ENCODE measurements at regions not wholly inside any gene's neighbourhood (a gene's known extent, or its start where the extent isn't known, plus 50 kb on each side); places are given as distances from the start of the nearest gene placed in this dataset.

DNA sequence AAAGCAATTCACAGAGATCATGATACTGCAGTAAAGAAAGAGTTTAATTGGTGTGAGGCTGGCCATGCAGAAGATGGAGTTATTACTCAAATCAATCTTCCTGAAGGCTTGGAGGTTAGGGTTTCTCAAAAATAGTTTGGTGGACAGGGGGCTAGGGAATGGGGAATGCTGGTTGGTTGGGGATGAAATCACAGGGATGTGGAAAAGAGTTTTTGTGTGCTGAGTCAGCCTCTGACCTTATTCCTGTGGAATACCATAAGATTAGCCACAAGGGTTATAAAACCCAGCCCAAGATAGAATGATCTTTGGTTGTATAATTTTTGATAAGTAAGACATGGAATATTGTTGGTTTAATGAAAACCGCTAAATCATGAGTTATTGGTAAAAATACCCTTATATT, 764.3 kb downstream of the TYW1 start:
- Histone ChIP-seq H3K36me3 (ENCODE audit: insufficient read depth, low read length) (no peaks in the 10 kb centered on the region), H3K4me1 (ENCODE audit: insufficient read depth, low read length) (no peaks in the 10 kb centered on the region), H3K27ac (ENCODE audit: low read depth, low read length) (no peak overlapping the region), H3K4me3 (ENCODE audit: low read length in 2 of 2) (no peak overlapping the region), H3K27me3 (ENCODE audit: insufficient read depth, low read length) (no peaks in the 10 kb centered on the region), H3K9me3 (ENCODE audit: control insufficient read depth in 1 of 2, low read length in 2 of 2) (no peaks in the 10 kb centered on the region)
- H3K27me3 Mint-ChIP-seq: no peaks in the 10 kb centered on the region
- H3K4me1 Mint-ChIP-seq: no peaks in the 10 kb centered on the region
- CTCF ChIA-PET (ENCODE audit: partially characterized antibody): no interaction called here
- intact Hi-C loops (cut with micrococcal nuclease): no loop called here
- DNase-seq: no peak
- peaks cover 0 to 14% (median 7%) of the 10 kb centered on the region in 8 donors for H3K9me3 Mint-ChIP-seq
- POLR2A ChIA-PET (ENCODE audit: partially characterized antibody): no interaction called here
- no peaks in the 10 kb centered on the region for H3K36me3 Mint-ChIP-seq
- no peak overlapping the region for H3K27ac Mint-ChIP-seq
- no peak overlapping the region for H3K4me3 Mint-ChIP-seq

DNA sequence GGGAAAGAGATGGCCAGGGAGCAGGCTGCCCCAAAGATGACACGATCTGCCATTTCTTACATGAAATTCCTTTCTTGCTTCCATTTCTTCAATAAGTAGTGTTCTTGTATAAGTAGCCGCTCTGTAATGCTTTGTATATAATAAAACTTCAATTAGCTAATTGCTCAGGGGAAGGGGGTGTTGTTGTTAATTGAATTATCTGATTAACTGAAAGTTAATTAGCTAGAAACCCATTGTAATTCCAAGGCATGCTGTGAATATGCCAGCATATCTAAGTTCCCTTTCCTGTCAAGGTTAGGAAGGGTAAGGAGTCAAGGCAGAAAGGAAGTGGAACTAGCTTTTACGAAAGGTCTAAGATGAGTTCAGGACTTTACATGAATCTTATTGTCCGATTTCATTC, 765.9 kb downstream of the TYW1 start:
- Histone ChIP-seq H3K27ac (ENCODE audit: low read depth, low read length) (no peak overlapping the region), H3K36me3 (ENCODE audit: insufficient read depth, low read length) (no peaks in the 10 kb centered on the region), H3K27me3 (ENCODE audit: insufficient read depth, low read length) (no peaks in the 10 kb centered on the region), H3K4me3 (ENCODE audit: low read length in 2 of 2) (no peak overlapping the region), H3K9me3 (ENCODE audit: control insufficient read depth in 1 of 2, low read length in 2 of 2) (peaks cover 0 to 3% of the 10 kb centered on the region in 2 donors), H3K4me1 (ENCODE audit: insufficient read depth, low read length) (no peaks in the 10 kb centered on the region)
- intact Hi-C loops (cut with micrococcal nuclease): no loop called here
- Mint-ChIP-seq H3K4me3 (no peak overlapping the region), H3K9me3 (peaks cover 2 to 19% (median 6%) of the 10 kb centered on the region in 8 donors), H3K4me1 (no peaks in the 10 kb centered on the region), H3K27ac (no peak overlapping the region), H3K27me3 (no peaks in the 10 kb centered on the region), H3K36me3 (no peaks in the 10 kb centered on the region)
- ChIA-PET POLR2A (ENCODE audit: partially characterized antibody) (no interaction called here), CTCF (ENCODE audit: partially characterized antibody) (no interaction called here)
- DNase-seq: no peak

DNA sequence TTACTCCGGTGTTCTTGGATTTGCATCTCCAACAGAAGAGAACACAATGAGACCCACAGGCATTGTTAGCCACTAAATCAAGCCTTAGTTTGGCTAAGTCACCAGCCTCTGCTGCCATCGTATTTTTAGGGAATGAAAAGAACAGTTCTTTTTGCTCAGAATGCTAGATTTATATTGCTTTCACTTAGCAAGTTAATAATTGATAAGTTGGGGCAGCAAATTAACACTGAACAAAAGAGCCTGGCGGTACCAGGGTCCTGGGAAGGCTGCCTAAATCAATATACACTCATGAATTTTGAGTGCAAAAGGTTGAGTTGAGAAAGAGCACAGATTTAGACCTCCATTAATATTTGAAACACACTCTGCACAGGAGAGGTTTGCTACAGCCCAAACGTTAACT, 767.7 kb downstream of the TYW1 start:
- Mint-ChIP-seq H3K4me3 (no peak overlapping the region), H3K27me3 (no peaks in the 10 kb centered on the region), H3K4me1 (no peaks in the 10 kb centered on the region), H3K9me3 (peaks cover 2 to 14% (median 6%) of the 10 kb centered on the region in 8 donors), H3K27ac (no peak overlapping the region), H3K36me3 (no peaks in the 10 kb centered on the region)
- CTCF ChIA-PET (ENCODE audit: partially characterized antibody): no interaction called here
- H3K4me3 ChIP-seq (ENCODE audit: low read length in 2 of 2): no peak overlapping the region
- POLR2A ChIA-PET (ENCODE audit: partially characterized antibody): no interaction called here
- no peaks in the 10 kb centered on the region for H3K27me3 ChIP-seq (ENCODE audit: insufficient read depth, low read length)
- no peak for DNase-seq
- intact Hi-C loops (cut with micrococcal nuclease): no loop called here
- H3K36me3 ChIP-seq (ENCODE audit: insufficient read depth, low read length): no peaks in the 10 kb centered on the region
- no peak overlapping the region for H3K27ac ChIP-seq (ENCODE audit: low read depth, low read length)
- no peaks in the 10 kb centered on the region for H3K4me1 ChIP-seq (ENCODE audit: insufficient read depth, low read length)
- H3K9me3 ChIP-seq (ENCODE audit: control insufficient read depth in 1 of 2, low read length in 2 of 2): peaks cover 0 to 3% of the 10 kb centered on the region in 2 donors

DNA sequence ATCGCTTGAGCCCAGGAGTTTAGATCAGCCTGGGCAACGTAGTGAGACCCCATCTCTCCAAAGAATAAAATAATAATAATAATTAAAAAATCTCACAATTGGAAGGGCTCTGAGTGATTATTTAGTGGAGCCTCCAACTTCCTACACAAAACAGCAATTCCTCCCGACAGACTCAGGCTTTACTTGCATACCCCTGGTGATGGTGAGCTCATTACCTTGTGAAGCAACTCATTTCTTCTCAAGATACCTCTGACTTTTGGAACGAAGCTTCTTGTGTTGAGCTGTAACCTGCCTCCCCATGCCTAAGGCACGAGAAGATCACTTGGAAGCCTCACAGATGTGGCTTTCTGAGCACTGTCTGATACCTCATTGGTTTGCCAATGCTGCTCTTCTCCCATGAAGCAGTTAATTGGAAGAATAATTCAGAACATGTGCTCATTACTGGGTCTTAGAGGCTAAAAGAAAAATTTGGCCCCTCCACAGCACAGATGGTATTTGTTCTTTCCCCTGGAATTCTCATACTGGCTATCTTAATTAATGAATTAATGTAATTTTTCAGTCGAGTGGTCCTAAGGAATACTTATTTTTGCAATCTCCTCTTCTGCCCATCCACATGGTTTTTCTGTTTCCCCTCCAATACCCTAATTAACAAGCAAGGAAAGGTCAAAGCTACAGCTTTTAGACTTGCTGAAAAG, 769.0 kb downstream of the TYW1 start:
- H3K4me1 Mint-ChIP-seq: no peaks in the 10 kb centered on the region
- H3K4me3 Mint-ChIP-seq: no peak overlapping the region

DNA sequence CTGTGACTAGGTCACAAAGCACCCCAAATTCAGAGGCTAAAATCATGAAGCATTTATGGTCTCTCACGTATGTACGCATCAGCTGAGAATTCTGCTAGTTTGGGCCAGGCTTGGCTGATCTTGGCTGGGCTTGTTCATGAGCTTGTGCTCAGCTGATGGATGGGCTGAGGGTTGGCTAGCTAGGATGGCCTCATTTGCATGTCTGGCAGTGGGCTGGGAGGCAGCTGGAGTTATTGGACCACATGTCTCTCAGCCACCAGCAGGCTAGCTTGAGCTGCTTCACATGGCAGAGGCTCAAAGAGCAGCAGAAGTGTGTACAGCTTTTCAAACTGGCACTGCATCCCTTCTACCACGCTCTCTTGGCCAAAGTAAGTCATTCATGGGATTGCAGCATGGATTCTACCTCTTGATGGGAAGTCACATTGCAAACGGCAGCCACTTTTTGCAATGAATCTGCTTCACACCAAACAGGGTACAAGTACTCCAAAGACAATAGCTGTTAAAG, 770.3 kb downstream of the TYW1 start:
- H3K27ac Mint-ChIP-seq: no peak overlapping the region
- ChIA-PET POLR2A (ENCODE audit: partially characterized antibody) (no interaction called here), CTCF (ENCODE audit: partially characterized antibody) (no interaction called here)
- no peaks in the 10 kb centered on the region for H3K27me3 Mint-ChIP-seq
- no peaks in the 10 kb centered on the region for H3K36me3 ChIP-seq (ENCODE audit: insufficient read depth, low read length)
- H3K27ac ChIP-seq (ENCODE audit: low read depth, low read length): no peak overlapping the region
- no peak for DNase-seq
- no peaks in the 10 kb centered on the region for H3K4me1 Mint-ChIP-seq
- no peaks in the 10 kb centered on the region for H3K36me3 Mint-ChIP-seq
- no peak overlapping the region for H3K4me3 ChIP-seq (ENCODE audit: low read length in 2 of 2)
- H3K9me3 Mint-ChIP-seq: peaks cover 2 to 15% (median 6%) of the 10 kb centered on the region in 8 donors
- no peaks in the 10 kb centered on the region for H3K27me3 ChIP-seq (ENCODE audit: insufficient read depth, low read length)
- H3K4me3 Mint-ChIP-seq: no peak overlapping the region
- no peaks in the 10 kb centered on the region for H3K4me1 ChIP-seq (ENCODE audit: insufficient read depth, low read length)
- peaks cover 0 to 3% of the 10 kb centered on the region in 2 donors for H3K9me3 ChIP-seq (ENCODE audit: control insufficient read depth in 1 of 2, low read length in 2 of 2)
- intact Hi-C loops (cut with micrococcal nuclease): no loop called here

More for the DNA sequence above, 769.0 kb downstream of the TYW1 start:
- no peaks in the 10 kb centered on the region for H3K4me1 ChIP-seq (ENCODE audit: insufficient read depth, low read length)
- no peaks in the 10 kb centered on the region for H3K27me3 ChIP-seq (ENCODE audit: insufficient read depth, low read length)
- ChIA-PET POLR2A (ENCODE audit: partially characterized antibody) (no interaction called here), CTCF (ENCODE audit: partially characterized antibody) (no interaction called here)
- intact Hi-C loops (cut with micrococcal nuclease): no loop called here
- H3K27ac ChIP-seq (ENCODE audit: low read depth, low read length): no peak overlapping the region
- no peak for DNase-seq
- H3K4me3 ChIP-seq (ENCODE audit: low read length in 2 of 2): no peak overlapping the region
- peaks cover 0 to 3% of the 10 kb centered on the region in 2 donors for H3K9me3 ChIP-seq (ENCODE audit: control insufficient read depth in 1 of 2, low read length in 2 of 2)
- H3K9me3 Mint-ChIP-seq: peaks cover 2 to 15% (median 6%) of the 10 kb centered on the region in 8 donors
- no peak overlapping the region for H3K27ac Mint-ChIP-seq
- no peaks in the 10 kb centered on the region for H3K36me3 Mint-ChIP-seq
- H3K36me3 ChIP-seq (ENCODE audit: insufficient read depth, low read length): no peaks in the 10 kb centered on the region
- H3K27me3 Mint-ChIP-seq: no peaks in the 10 kb centered on the region

DNA sequence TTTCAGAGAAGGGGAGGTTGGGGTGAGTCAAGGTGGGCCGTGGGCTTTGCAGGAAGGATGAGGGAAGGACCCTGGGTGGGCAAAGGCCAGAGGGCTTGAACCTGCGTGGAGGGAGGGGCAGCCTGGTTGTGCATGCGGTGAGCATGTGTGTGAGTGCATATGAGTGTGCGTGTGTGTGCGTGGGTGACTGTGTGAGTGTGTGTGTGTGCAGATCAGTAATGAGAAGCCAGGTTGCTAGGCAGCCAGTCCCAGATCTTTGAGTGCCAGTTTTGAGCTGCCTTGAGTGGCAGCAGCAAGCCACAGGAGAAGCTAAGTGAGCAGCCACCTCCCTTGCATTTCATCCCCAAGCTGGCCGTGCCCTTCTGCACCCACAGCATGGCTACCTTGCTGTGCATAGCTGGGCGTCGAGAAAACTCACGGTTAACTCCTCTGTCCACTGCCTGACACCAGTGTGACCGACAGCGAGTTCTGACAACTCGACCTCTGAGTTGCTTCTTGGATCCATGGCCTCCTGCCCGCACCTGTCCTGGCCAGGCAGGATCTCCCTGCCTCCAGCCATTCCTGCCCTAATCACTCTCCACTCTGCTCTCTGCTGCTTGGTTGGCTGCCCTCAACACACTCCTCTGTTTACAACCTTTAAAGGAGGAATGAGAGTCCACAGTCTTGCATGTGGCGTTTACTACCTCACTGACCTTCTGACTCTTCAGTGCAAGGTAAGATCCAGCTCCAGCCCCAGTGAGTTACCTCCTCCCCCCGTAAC, 775.4 kb downstream of the TYW1 start:
- Mint-ChIP-seq H3K9me3 (peaks cover 2 to 20% (median 5%) of the 10 kb centered on the region in 8 donors), H3K27me3 (no peaks in the 10 kb centered on the region), H3K36me3 (no peaks in the 10 kb centered on the region), H3K27ac (no peak overlapping the region), H3K4me3 (no peak overlapping the region), H3K4me1 (no peaks in the 10 kb centered on the region)
- H3K27me3 ChIP-seq (ENCODE audit: insufficient read depth, low read length): no peaks in the 10 kb centered on the region
- intact Hi-C loops (cut with micrococcal nuclease): no loop called here
- H3K36me3 ChIP-seq (ENCODE audit: insufficient read depth, low read length): no peaks in the 10 kb centered on the region
- CTCF ChIA-PET (ENCODE audit: partially characterized antibody): no interaction called here
- no peak overlapping the region for H3K4me3 ChIP-seq (ENCODE audit: low read length in 2 of 2)
- H3K27ac ChIP-seq (ENCODE audit: low read depth, low read length): no peak overlapping the region
- no peaks in the 10 kb centered on the region for H3K4me1 ChIP-seq (ENCODE audit: insufficient read depth, low read length)
- no peak for DNase-seq
- H3K9me3 ChIP-seq (ENCODE audit: control insufficient read depth in 1 of 2, low read length in 2 of 2): peaks cover 0 to under 1% of the 10 kb centered on the region in 2 donors
- POLR2A ChIA-PET (ENCODE audit: partially characterized antibody): no interaction called here

DNA sequence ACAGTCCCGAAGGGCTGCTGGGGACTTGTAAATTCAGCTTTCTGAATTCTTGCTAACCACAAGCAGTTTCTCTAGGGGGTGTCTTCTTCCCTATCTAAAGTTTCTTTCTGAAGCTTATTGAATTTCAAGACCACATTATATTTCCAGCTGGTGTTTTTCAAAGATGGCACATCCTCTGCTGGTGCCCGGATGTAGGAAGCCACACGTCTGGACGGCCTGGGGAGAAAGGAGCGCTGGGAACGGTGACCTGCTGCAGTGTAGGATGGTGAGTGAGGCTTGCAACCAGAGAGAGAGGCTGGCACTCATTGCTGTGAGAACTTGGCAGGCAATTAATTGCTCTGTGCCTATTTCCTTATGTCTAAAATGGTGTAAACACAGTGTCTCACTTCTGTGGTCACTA, 776.4 kb downstream of the TYW1 start:
- Histone ChIP-seq H3K36me3 (ENCODE audit: insufficient read depth, low read length) (no peaks in the 10 kb centered on the region), H3K4me1 (ENCODE audit: insufficient read depth, low read length) (no peaks in the 10 kb centered on the region), H3K27me3 (ENCODE audit: insufficient read depth, low read length) (no peaks in the 10 kb centered on the region), H3K9me3 (ENCODE audit: control insufficient read depth in 1 of 2, low read length in 2 of 2) (no peaks in the 10 kb centered on the region), H3K4me3 (ENCODE audit: low read length in 2 of 2) (no peak overlapping the region), H3K27ac (ENCODE audit: low read depth, low read length) (no peak overlapping the region)
- Mint-ChIP-seq H3K27me3 (no peaks in the 10 kb centered on the region), H3K4me1 (no peaks in the 10 kb centered on the region), H3K9me3 (peaks cover 0 to 19% (median 3%) of the 10 kb centered on the region in 8 donors), H3K4me3 (no peak overlapping the region), H3K27ac (no peak overlapping the region), H3K36me3 (no peaks in the 10 kb centered on the region)
- intact Hi-C loops (cut with micrococcal nuclease): no loop called here
- POLR2A ChIA-PET (ENCODE audit: partially characterized antibody): no interaction called here
- CTCF ChIA-PET (ENCODE audit: partially characterized antibody): no interaction called here
- DNase-seq: no peak
